RWPE2 (cell line): ENCODE measurements at regions not wholly inside any gene's neighbourhood (a gene's known extent, or its start where the extent isn't known, plus 50 kb on each side); places are given as distances from the start of the nearest gene placed in this dataset.

Experiments
- ATAC-seq: fragments of 200-7000 bp; cut with Tn5 transposase; 3 replicates; pipeline ENCODE4 v1.9.1; 2021; ENCODE audit warnings: low read depth
- DNase-seq: peaks from one replicate; pipeline ENCODE4 v3.0.0-alpha.2; 2020; ENCODE audit warnings: low spot score
- H3K27ac ChIP-seq: fragments of 450-650 bp; 2 replicates; pipeline ENCODE4 v1.5.1; 2017; ENCODE audit warnings: mild to moderate bottlenecking; ENCODE audit not compliant: poor library complexity, severe bottlenecking
- H3K27me3 ChIP-seq: fragments of 250-450 bp; sonication (Bioruptor Pico); 2 replicates; pipeline ENCODE4 v1.5.1; 2021; ENCODE audit warnings: mild to moderate bottlenecking, moderate library complexity; ENCODE audit not compliant: insufficient read depth, poor library complexity, severe bottlenecking
- H3K36me3 ChIP-seq: fragments of 250-450 bp; sonication (Bioruptor Pico); 2 replicates; pipeline ENCODE4 v1.5.1; 2020; ENCODE audit warnings: low read depth, mild to moderate bottlenecking, moderate library complexity
- H3K4me1 ChIP-seq: fragments of 250-450 bp; sonication (Bioruptor Pico); 2 replicates; pipeline ENCODE4 v1.5.1; 2021; ENCODE audit warnings: mild to moderate bottlenecking, moderate library complexity; ENCODE audit not compliant: insufficient read depth, poor library complexity, severe bottlenecking
- H3K4me3 ChIP-seq: fragments of 250-450 bp; sonication (Bioruptor Pico); 2 replicates; pipeline ENCODE4 v1.5.1; 2021; ENCODE audit warnings: mild to moderate bottlenecking, moderate library complexity; ENCODE audit not compliant: severe bottlenecking
- H3K9me3 ChIP-seq: fragments of 250-450 bp; sonication (Bioruptor Pico); 2 replicates; pipeline ENCODE4 v1.5.1; 2021; ENCODE audit warnings: mild to moderate bottlenecking, moderate library complexity; ENCODE audit not compliant: severe bottlenecking
- TF ChIP-seq, protein P1 (sequence below): fragments of 450-650 bp; IDR thresholded peaks from one replicate; pipeline ENCODE4 v1.5.1; 2017; ENCODE audit warnings: mild to moderate bottlenecking, moderate library complexity; ENCODE audit not compliant: poor library complexity, severe bottlenecking

DNA sequence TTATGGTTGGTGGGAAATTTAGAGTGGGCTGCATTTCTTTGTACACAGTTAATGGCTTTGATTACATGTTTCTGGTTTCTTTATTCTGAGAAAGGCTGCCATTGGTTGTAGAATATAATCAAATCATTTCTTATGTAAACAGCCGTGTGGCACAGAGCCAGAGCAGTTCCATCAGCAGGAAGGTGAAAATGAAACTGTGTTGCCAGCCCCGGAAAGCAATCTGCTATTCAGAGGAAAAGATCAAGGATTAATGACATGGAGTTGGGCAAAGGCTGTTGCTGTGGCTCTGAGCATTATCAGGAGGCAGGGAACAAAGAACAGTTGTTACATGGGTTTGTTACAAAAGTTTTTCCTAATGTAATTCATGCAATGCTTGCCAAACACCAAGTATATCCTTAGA lies 74.2 kb upstream of the ZNF716 start:
- no peaks in the 10 kb centered on the region for H3K4me1 ChIP-seq
- DNase-seq (no peak), ATAC-seq (no peak)
- no peaks in the 10 kb centered on the region for H3K27me3 ChIP-seq
- H3K27ac ChIP-seq, result no peak overlapping the region
- no peak overlapping the region for H3K4me3 ChIP-seq
- TF ChIP-seq, protein P1, sequence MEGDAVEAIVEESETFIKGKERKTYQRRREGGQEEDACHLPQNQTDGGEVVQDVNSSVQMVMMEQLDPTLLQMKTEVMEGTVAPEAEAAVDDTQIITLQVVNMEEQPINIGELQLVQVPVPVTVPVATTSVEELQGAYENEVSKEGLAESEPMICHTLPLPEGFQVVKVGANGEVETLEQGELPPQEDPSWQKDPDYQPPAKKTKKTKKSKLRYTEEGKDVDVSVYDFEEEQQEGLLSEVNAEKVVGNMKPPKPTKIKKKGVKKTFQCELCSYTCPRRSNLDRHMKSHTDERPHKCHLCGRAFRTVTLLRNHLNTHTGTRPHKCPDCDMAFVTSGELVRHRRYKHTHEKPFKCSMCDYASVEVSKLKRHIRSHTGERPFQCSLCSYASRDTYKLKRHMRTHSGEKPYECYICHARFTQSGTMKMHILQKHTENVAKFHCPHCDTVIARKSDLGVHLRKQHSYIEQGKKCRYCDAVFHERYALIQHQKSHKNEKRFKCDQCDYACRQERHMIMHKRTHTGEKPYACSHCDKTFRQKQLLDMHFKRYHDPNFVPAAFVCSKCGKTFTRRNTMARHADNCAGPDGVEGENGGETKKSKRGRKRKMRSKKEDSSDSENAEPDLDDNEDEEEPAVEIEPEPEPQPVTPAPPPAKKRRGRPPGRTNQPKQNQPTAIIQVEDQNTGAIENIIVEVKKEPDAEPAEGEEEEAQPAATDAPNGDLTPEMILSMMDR, result no peak
- no peaks in the 10 kb centered on the region for H3K9me3 ChIP-seq
- no peaks in the 10 kb centered on the region for H3K36me3 ChIP-seq

DNA sequence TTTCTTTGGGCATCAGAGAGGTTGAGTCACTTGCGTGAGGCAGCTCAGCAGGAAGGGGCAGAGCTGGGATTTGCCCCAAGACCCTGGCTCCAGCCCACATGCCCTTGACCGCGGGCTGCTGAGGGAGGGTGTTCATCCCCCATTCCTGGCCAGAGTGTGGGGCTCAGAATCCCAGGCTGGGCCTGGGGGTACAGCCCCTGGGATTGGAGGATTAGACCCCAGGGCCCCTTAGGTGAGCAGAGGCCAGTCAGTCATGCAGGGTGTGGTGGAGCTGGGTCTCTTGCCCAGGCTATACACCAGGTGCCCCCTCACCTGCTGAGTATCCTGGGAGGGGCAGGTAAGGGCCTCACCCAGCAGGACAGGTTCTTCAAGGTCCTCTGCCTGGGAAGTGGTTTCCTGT lies 68.4 kb upstream of the ZNF716 start:
- no peaks in the 10 kb centered on the region for H3K9me3 ChIP-seq
- no peaks in the 10 kb centered on the region for H3K4me1 ChIP-seq
- no peak for DNase-seq
- TF ChIP-seq, protein P1, result no peak
- no peaks in the 10 kb centered on the region for H3K27me3 ChIP-seq
- no peak overlapping the region for H3K27ac ChIP-seq
- no peak overlapping the region for H3K4me3 ChIP-seq
- no peaks in the 10 kb centered on the region for H3K36me3 ChIP-seq
- no peak for ATAC-seq

DNA sequence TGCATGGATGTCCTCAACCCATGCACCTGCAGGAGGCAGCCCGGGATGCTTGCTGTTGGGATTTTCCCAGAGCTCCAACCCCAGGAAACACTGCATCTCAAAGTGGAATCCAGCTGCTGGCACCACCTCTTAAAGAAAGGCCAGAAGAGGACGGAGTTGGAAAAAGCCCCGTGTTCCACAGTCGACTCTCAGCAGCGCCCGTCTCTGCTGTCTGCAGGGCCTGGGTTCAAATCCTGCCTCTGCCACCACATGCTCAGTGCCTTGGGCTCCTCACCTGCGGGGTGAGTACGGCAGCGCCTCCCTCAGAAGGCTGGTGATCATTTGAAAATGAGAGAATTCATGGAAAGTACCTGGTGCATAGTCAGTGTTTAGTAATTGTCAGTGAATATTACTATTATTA lies 65.6 kb upstream of the ZNF716 start:
- TF ChIP-seq, protein P1, result no peak
- no peak overlapping the region for H3K27ac ChIP-seq
- ATAC-seq, result no peak
- no peak overlapping the region for H3K4me3 ChIP-seq
- no peaks in the 10 kb centered on the region for H3K36me3 ChIP-seq
- no peaks in the 10 kb centered on the region for H3K4me1 ChIP-seq
- no peaks in the 10 kb centered on the region for H3K9me3 ChIP-seq
- H3K27me3 ChIP-seq, result no peaks in the 10 kb centered on the region
- no peak for DNase-seq

DNA sequence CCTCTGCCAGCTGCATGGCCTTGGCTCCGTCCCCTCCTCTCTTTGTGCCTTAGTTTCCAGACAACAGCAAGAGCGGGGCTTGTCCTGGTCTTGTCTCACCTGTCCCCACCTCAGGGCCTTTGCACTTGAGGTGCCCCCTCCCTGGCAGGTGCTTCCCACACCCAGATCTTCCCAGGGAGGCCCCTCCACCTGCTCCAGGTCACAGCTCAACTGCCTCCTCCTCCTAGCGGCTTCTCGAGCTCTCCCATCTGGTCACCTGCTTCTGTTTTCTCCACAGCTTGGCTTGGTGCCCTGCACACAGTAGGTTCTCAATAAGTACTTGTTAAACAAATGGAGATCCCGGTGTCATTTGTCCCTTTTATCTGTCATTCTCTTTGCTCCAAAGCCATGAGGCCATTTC lies 64.3 kb upstream of the ZNF716 start:
- no peak for ATAC-seq
- Histone ChIP-seq H3K27me3 (no peaks in the 10 kb centered on the region), H3K27ac (no peak overlapping the region), H3K36me3 (no peaks in the 10 kb centered on the region), H3K4me1 (no peaks in the 10 kb centered on the region), H3K9me3 (peaks cover 2% of the 10 kb centered on the region), H3K4me3 (no peak overlapping the region)
- TF ChIP-seq, protein P1, result no peak
- DNase-seq, result no peak

DNA sequence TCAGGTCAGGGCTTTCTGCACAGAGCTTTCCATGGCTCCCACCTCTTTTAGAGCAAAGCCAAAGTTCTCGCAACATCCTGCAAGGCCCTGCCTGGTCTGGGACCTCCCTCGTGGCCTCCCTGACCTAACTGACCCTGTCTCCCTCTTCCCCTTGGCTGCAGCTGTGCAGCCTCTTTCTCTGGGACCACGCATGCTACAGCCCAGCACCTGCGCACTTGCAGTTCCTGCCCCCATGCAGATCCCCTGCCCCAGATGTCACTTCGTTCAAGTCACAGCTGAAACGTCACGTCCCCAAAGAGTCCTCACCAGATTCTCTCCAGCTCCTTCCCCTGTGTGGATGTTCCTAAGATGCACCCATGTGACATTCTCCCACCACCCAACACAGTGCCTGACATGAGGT lies 61.2 kb upstream of the ZNF716 start:
- DNase-seq, result no peak
- H3K4me3 ChIP-seq, result no peak overlapping the region
- no peak overlapping the region for H3K27ac ChIP-seq
- peaks cover 3% of the 10 kb centered on the region for H3K9me3 ChIP-seq
- TF ChIP-seq, protein P1, result no peak
- H3K27me3 ChIP-seq, result no peaks in the 10 kb centered on the region
- no peaks in the 10 kb centered on the region for H3K36me3 ChIP-seq
- ATAC-seq, result no peak
- no peaks in the 10 kb centered on the region for H3K4me1 ChIP-seq
